NT2/D1 (cell line): ENCODE measurements at regions not wholly inside any gene's neighbourhood (a gene's known extent, or its start where the extent isn't known, plus 50 kb on each side); places are given as distances from the start of the nearest gene placed in this dataset.

ENCODE experiments used
- SUZ12 ChIP-seq: IDR thresholded peaks from 2 replicates; pipeline ENCODE4 v1.6.1; 2011; ENCODE audit not compliant: insufficient read length, insufficient read depth; ENCODE audit errors: extremely low read depth
- ZNF274 ChIP-seq: IDR thresholded peaks from 2 replicates; pipeline ENCODE4 v1.6.1; 2011; ENCODE audit warnings: mild to moderate bottlenecking, low read depth, low read length

DNA sequence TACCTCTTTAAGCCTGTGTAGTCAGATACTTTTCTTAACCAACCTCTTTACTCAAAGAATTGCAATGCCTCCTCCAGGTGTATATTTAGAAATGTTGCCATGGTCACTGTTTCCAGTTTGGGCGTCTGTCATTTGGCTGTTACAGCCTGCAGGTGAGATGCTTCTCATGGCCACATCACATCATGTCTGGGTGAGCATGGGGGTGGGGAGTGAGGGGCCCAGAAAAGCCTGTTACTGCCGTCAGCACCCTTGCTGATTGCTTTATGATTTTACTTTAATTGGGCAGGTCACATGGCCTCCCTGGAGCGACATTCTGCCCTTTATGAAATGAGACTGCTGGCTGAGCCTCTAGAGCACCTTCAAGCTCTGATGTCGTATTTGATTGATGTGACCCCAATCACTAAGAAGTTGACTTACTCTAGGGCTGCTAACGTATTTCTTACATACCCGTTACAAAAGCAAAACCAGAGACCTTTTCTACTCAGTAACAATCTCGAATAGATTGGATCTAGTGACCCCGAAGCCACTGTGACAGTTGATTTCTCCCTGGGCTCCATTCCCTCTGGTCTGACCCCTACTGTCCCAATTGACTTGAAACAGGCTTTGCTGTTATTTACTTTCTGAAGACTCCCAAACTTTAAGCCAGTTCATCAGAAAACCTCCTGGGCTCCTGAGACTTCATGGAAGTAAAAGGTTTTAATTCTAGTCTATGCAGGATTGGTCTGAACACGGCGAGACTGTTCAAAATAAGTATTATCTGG is 60.7 kb downstream of the OTUD1 start:
- TF ChIP-seq SUZ12: no peak
- no peak for TF ChIP-seq ZNF274
